AG08396 (cell line): ENCODE measurements at regions not wholly inside any gene's neighbourhood (a gene's known extent, or its start where the extent isn't known, plus 50 kb on each side); places are given as distances from the start of the nearest gene placed in this dataset.

Source experiments
- DNase-seq: peaks from one replicate; pipeline ENCODE4 v3.0.0; 2012; ENCODE audit warnings: low spot score, mixed read lengths

DNA sequence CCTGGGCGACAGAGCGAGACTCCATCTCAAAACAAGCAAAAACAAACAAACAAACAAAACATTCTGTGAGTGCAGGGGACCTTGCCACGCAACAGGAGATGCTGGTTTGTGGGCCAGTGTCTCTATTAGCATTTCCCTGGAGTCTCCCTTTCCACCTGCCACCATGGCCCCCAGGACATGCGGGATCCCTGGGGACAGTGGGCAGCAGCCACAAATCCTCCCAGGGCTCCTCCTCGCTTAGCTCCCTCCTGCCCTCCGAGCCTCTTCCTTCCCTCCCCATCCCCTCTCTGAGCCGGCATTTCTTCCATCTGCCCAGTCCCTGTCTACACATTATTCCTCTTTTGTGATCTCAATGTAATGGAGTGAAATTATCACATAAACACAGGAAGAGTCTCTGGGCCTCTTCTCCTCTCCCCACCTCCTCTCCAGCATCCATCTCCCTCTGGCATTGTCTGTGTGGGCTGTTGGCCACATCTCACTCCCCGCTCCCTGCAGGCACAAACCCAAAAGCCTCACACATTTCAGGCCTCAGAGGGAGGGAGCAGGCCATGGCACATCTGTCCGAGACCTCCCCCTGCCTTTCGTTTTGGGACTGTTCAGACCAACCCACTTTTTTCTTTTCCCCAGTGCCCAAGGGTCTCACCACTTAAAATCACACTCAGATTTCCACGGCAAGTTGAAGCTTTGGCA, 144.3 kb downstream of the MIS18A start:
- DNase-seq, result no peak

- DNase-seq, result no peak
These were observed 146.0 kb downstream of the MIS18A start for GRCh38 chr21:32132881-32133280.

DNA sequence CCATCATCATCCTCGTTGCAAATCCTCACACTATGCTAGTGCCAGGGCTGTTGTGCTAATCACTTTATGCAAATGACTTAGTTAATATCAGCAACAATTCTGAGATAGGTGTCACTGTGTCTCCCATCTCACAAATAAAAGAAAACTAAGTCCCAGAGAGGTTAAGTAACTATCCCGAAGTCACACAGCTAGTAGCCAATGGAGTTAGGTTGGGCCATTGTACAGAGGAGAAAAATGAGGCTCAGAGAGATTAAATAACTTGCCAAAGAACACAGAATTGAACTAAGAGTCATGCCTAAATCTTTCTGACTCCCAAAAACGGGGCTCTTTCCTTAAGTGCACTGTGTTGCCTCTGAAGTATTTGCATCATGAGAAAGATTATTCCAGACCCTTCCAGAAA, 146.4 kb downstream of the MIS18A start:
- no peak for DNase-seq

DNA sequence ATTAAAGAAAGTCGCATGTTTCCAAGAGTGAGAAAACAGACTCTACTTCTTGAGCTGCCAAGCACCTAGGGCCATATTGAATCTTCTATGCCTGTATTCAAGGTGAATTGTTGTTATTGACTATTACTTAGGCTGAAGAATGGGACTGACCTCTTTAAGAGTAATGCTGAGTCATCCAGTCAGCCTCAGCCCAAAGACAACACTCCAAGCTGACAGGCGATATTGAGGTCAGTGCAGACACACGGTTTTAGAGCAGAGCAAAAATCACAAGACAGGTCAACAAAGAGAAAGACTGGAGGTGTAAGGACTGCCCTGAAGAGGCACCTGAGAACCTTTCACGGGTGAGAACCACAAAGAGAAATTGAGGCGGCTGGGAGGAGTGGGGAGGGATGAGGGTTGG, 146.9 kb downstream of the MIS18A start:
- DNase-seq, result no peak

GRCh38 chr21:32131164-32131563, 147.7 kb downstream of the MIS18A start:
- DNase-seq, result no peak

DNA sequence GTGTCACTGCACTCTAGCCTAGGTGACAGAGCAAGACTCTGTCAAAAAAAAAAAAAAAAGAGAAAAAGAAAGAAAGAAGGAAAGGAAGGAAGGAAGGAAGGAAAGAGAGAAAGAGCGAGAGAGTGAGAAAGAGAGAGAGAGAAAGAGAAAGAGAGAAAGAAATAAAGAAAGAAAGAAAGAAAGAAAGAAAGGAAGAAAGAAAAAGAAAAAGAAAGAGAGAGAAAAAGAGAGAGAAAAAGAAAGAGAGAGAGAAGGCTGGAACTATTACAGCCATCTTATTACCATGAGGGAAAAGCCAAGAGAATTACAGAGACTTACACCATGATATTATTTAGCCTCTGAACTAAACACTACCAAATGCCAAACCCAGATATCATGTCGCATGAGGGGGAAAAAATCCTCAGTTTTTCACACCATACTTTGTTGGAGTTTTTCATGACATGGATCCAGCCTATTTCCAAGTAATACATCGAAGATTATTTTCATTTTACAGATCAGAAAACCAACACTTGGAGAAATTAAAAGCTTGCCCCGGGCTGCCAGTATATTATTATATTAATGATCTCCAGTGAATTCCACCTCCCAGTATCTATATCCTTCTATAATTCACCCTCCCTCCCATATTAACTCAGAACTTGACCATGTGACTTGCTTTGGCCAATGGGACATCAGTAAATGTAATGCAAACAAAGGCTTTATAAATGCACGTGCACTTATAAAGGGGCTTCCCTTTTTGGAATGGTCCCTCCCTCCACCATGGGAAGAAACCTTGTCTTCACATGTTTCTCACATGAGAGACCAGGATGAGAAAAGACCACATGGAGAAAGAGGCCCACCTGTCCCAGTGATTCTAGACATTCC, 148.6 kb downstream of the MIS18A start:
- DNase-seq, result no peak

- DNase-seq, result no peak
These were observed 151.8 kb downstream of the MIS18A start for GRCh38 chr21:32127081-32127480.

GRCh38 chr21:32122082-32122481, 156.8 kb downstream of the MIS18A start:
- no peak for DNase-seq

DNA sequence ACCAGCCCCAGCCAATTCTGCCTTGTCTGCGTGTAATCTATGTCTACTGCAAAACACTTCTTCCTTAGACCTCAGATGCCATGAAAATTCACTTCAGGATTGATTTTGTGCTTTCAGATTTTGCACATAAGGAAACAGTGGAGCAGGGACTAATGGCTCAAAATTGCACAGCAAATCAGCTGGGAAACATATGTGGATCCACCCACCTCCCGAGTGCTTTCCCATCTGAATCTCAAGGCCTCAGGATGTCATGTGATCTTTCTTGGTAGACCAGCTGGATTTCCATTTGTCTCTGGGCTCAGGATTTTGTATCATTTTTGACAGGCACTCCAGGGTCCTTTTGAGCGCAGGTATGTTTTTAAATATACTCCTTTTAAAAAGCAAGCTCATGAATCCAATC, 158.6 kb downstream of the MIS18A start:
- DNase-seq, result no peak

GRCh38 chr21:32119811-32120210, 159.0 kb downstream of the MIS18A start:
- DNase-seq, result no peak

GRCh38 chr21:32119389-32119788, 159.5 kb downstream of the MIS18A start:
- no peak for DNase-seq

GRCh38 chr21:32114419-32115035, 164.3 kb downstream of the MIS18A start:
- no peak for DNase-seq

DNA sequence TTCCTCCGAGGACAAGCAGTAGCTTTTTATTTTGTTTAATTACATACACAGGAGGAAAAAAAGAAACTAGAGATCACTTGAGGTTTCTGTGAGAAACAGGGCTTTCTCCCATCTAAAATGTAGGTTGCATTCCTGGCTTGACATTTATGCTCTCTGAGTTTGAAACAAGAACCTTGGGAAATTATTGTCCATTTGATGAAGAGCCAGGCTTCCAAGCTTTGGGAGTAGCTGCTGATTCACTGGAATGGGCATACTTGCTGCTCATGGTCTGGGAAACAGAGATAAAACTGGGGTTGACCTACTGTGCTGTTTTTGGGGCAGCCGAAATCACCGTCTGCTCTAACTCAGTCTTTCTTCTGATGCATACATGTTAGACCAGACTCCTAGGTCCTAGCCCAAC, 165.4 kb downstream of the MIS18A start:
- DNase-seq, result no peak

- no peak for DNase-seq
These were observed 166.7 kb downstream of the MIS18A start for GRCh38 chr21:32112195-32112594.

DNA sequence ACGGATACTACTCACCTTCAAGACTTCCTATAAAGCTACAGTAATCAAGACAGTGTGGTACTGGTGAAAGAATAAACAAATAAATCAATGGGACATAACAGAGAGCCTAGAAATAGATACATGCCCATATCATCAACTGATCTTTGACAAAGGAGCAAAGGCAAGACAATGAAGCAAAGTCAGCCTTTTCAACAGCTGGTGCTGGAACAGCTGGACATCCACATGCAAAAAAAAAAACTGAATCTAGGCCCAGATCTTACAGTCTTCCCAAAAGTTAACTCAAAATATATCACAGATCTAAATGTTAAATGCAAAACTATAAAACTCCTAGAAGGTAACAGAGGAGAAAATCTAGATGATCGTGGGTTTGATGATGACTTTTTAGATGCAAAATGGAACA, 170.3 kb downstream of the MIS18A start:
- no peak for DNase-seq

- no peak for DNase-seq
These were observed 175.5 kb downstream of the MIS18A start for GRCh38 chr21:32103361-32103760.

DNA sequence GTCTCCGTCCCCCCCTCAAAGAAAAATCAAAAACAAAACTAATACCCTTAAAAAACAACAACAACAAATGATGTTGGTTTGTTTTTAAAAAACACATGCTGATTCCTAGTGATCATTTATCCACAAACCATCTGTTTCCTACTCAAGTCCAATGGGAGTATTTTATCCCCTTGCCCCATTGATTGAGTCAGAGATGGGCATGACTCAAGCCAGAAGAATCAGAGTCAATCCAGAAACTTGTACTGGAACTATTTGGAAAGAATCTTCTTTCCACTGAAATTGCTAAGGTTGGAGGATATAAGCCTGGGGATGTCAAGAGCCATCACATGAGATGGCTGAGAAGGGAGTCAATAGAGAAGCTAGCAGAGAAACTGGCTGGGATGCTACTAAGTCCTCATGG, 176.4 kb downstream of the MIS18A start:
- DNase-seq, result no peak

GRCh38 chr21:32101277-32101676, 177.6 kb downstream of the MIS18A start:
- no peak for DNase-seq

GRCh38 chr21:32100423-32100822, 178.4 kb downstream of the MIS18A start:
- no peak for DNase-seq

GRCh38 chr21:32099812-32100416, 178.9 kb downstream of the MIS18A start:
- DNase-seq, result no peak

GRCh38 chr21:32096411-32096810, 182.4 kb downstream of the MIS18A start:
- peak; percentile 18 for DNase-seq

DNA sequence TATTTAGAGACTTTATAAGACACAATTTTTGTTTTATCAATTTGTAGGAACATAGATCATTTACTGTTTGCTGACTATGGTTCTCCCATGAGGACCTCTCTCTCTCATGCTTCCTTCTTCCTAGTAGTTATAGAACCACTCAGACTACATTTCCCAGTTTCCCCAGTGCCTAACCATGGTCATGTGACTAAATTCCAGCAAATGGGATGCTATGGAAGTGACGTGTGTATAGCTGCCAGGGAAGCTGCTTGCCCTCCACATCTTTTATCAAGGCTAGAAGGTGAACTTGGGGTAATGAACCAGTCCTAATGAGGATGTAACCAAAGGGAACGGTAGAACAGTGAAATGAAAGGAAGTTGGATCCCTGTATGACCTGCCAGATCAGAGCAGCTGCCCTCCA, 184.0 kb downstream of the MIS18A start:
- peak; percentile 39 for DNase-seq
